ENCODE measurements at regions not wholly inside any gene's neighbourhood (a gene's known extent, or its start where the extent isn't known, plus 50 kb on each side); places are given as distances from the start of the nearest gene placed in this dataset.

- no peak for DNase-seq (ENCODE audit: low read depth, low spot score)
- WGBS (ENCODE audit: insufficient coverage, insufficient read length), result no CpG with 5 or more reads among the region's 3 CpGs
- Histone ChIP-seq H3K27ac (ENCODE audit: low read length) (no peak overlapping the region), H3K4me1 (ENCODE audit: control insufficient read depth, insufficient read depth, low read length) (no peaks in the 10 kb centered on the region), H3K4me3 (ENCODE audit: low read length) (no peak overlapping the region), H3K27me3 (ENCODE audit: control insufficient read depth, insufficient read depth, low read length) (no peaks in the 10 kb centered on the region), H3K36me3 (ENCODE audit: control insufficient read depth, insufficient read depth, low read length) (no peaks in the 10 kb centered on the region), H3K9me3 (ENCODE audit: control insufficient read depth, insufficient read depth, low read length) (no peaks in the 10 kb centered on the region)
These were observed 522.8 kb upstream of the LUZP2 start for GRCh38 chr11:23974051-23974450.

- Histone ChIP-seq H3K27me3 (ENCODE audit: control insufficient read depth, insufficient read depth, low read length) (no peaks in the 10 kb centered on the region), H3K4me1 (ENCODE audit: control insufficient read depth, insufficient read depth, low read length) (no peaks in the 10 kb centered on the region), H3K27ac (ENCODE audit: low read length) (no peak overlapping the region), H3K36me3 (ENCODE audit: control insufficient read depth, insufficient read depth, low read length) (no peaks in the 10 kb centered on the region), H3K4me3 (ENCODE audit: low read length) (no peak overlapping the region), H3K9me3 (ENCODE audit: control insufficient read depth, insufficient read depth, low read length) (no peaks in the 10 kb centered on the region)
- no peak for DNase-seq (ENCODE audit: low read depth, low spot score)
These were observed 522.3 kb upstream of the LUZP2 start for GRCh38 chr11:23974601-23975000.

GRCh38 chr11:23976426-23976825 is 520.4 kb upstream of the LUZP2 start:
- Histone ChIP-seq H3K9me3 (ENCODE audit: control insufficient read depth, insufficient read depth, low read length) (no peaks in the 10 kb centered on the region), H3K27ac (ENCODE audit: low read length) (no peak overlapping the region), H3K27me3 (ENCODE audit: control insufficient read depth, insufficient read depth, low read length) (no peaks in the 10 kb centered on the region), H3K36me3 (ENCODE audit: control insufficient read depth, insufficient read depth, low read length) (no peaks in the 10 kb centered on the region), H3K4me1 (ENCODE audit: control insufficient read depth, insufficient read depth, low read length) (no peaks in the 10 kb centered on the region), H3K4me3 (ENCODE audit: low read length) (no peak overlapping the region)
- WGBS (ENCODE audit: insufficient coverage, insufficient read length), result no CpG with 5 or more reads among the region's 1 CpG
- no peak for DNase-seq (ENCODE audit: low read depth, low spot score)

- no peaks in the 10 kb centered on the region for H3K36me3 ChIP-seq (ENCODE audit: control insufficient read depth, insufficient read depth, low read length)
- no peaks in the 10 kb centered on the region for H3K27me3 ChIP-seq (ENCODE audit: control insufficient read depth, insufficient read depth, low read length)
- no peaks in the 10 kb centered on the region for H3K9me3 ChIP-seq (ENCODE audit: control insufficient read depth, insufficient read depth, low read length)
- DNase-seq (ENCODE audit: low read depth, low spot score), result no peak
- no peaks in the 10 kb centered on the region for H3K4me1 ChIP-seq (ENCODE audit: control insufficient read depth, insufficient read depth, low read length)
- no peak overlapping the region for H3K27ac ChIP-seq (ENCODE audit: low read length)
- no peak overlapping the region for H3K4me3 ChIP-seq (ENCODE audit: low read length)
These were observed 520.0 kb upstream of the LUZP2 start for GRCh38 chr11:23976841-23977271.

GRCh38 chr11:23988381-23989006 is 508.4 kb upstream of the LUZP2 start:
- WGBS (ENCODE audit: insufficient coverage, insufficient read length), result no CpG with 5 or more reads among the region's 1 CpG
- H3K4me3 ChIP-seq (ENCODE audit: low read length), result no peak overlapping the region
- no peaks in the 10 kb centered on the region for H3K9me3 ChIP-seq (ENCODE audit: control insufficient read depth, insufficient read depth, low read length)
- no peaks in the 10 kb centered on the region for H3K36me3 ChIP-seq (ENCODE audit: control insufficient read depth, insufficient read depth, low read length)
- no peak overlapping the region for H3K27ac ChIP-seq (ENCODE audit: low read length)
- no peaks in the 10 kb centered on the region for H3K27me3 ChIP-seq (ENCODE audit: control insufficient read depth, insufficient read depth, low read length)
- H3K4me1 ChIP-seq (ENCODE audit: control insufficient read depth, insufficient read depth, low read length), result no peaks in the 10 kb centered on the region
- no peak for DNase-seq (ENCODE audit: low read depth, low spot score)

- Histone ChIP-seq H3K36me3 (ENCODE audit: control insufficient read depth, insufficient read depth, low read length) (no peaks in the 10 kb centered on the region), H3K4me1 (ENCODE audit: control insufficient read depth, insufficient read depth, low read length) (no peaks in the 10 kb centered on the region), H3K27ac (ENCODE audit: low read length) (no peak overlapping the region), H3K4me3 (ENCODE audit: low read length) (no peak overlapping the region), H3K9me3 (ENCODE audit: control insufficient read depth, insufficient read depth, low read length) (no peaks in the 10 kb centered on the region), H3K27me3 (ENCODE audit: control insufficient read depth, insufficient read depth, low read length) (no peaks in the 10 kb centered on the region)
- no peak for DNase-seq (ENCODE audit: low read depth, low spot score)
- WGBS (ENCODE audit: insufficient coverage, insufficient read length), result no CpG with 5 or more reads among the region's 2 CpGs
These were observed 506.3 kb upstream of the LUZP2 start for GRCh38 chr11:23990346-23991164.

GRCh38 chr11:23991165-23991539 is 505.7 kb upstream of the LUZP2 start:
- no peak for DNase-seq (ENCODE audit: low read depth, low spot score)
- Histone ChIP-seq H3K4me3 (ENCODE audit: low read length) (no peak overlapping the region), H3K4me1 (ENCODE audit: control insufficient read depth, insufficient read depth, low read length) (no peaks in the 10 kb centered on the region), H3K9me3 (ENCODE audit: control insufficient read depth, insufficient read depth, low read length) (no peaks in the 10 kb centered on the region), H3K36me3 (ENCODE audit: control insufficient read depth, insufficient read depth, low read length) (no peaks in the 10 kb centered on the region), H3K27ac (ENCODE audit: low read length) (no peak overlapping the region), H3K27me3 (ENCODE audit: control insufficient read depth, insufficient read depth, low read length) (no peaks in the 10 kb centered on the region)
- no CpG with 5 or more reads among the region's 2 CpGs for WGBS (ENCODE audit: insufficient coverage, insufficient read length)

- H3K27ac ChIP-seq (ENCODE audit: low read length), result no peak overlapping the region
- no peaks in the 10 kb centered on the region for H3K9me3 ChIP-seq (ENCODE audit: control insufficient read depth, insufficient read depth, low read length)
- no peaks in the 10 kb centered on the region for H3K4me1 ChIP-seq (ENCODE audit: control insufficient read depth, insufficient read depth, low read length)
- no peak overlapping the region for H3K4me3 ChIP-seq (ENCODE audit: low read length)
- DNase-seq (ENCODE audit: low read depth, low spot score), result no peak
- no peaks in the 10 kb centered on the region for H3K27me3 ChIP-seq (ENCODE audit: control insufficient read depth, insufficient read depth, low read length)
- H3K36me3 ChIP-seq (ENCODE audit: control insufficient read depth, insufficient read depth, low read length), result no peaks in the 10 kb centered on the region
These were observed 501.0 kb upstream of the LUZP2 start for GRCh38 chr11:23995891-23996290.

- Histone ChIP-seq H3K27me3 (ENCODE audit: control insufficient read depth, insufficient read depth, low read length) (no peaks in the 10 kb centered on the region), H3K4me3 (ENCODE audit: low read length) (no peak overlapping the region), H3K9me3 (ENCODE audit: control insufficient read depth, insufficient read depth, low read length) (no peaks in the 10 kb centered on the region), H3K36me3 (ENCODE audit: control insufficient read depth, insufficient read depth, low read length) (no peaks in the 10 kb centered on the region), H3K4me1 (ENCODE audit: control insufficient read depth, insufficient read depth, low read length) (no peaks in the 10 kb centered on the region), H3K27ac (ENCODE audit: low read length) (no peak overlapping the region)
- no peak for DNase-seq (ENCODE audit: low read depth, low spot score)
- no CpG with 5 or more reads among the region's 1 CpG for WGBS (ENCODE audit: insufficient coverage, insufficient read length)
These were observed 499.5 kb upstream of the LUZP2 start for GRCh38 chr11:23997356-23997755.

- no peak for DNase-seq (ENCODE audit: low read depth, low spot score)
- Histone ChIP-seq H3K27me3 (ENCODE audit: control insufficient read depth, insufficient read depth, low read length) (no peaks in the 10 kb centered on the region), H3K4me3 (ENCODE audit: low read length) (no peak overlapping the region), H3K4me1 (ENCODE audit: control insufficient read depth, insufficient read depth, low read length) (no peaks in the 10 kb centered on the region), H3K9me3 (ENCODE audit: control insufficient read depth, insufficient read depth, low read length) (no peaks in the 10 kb centered on the region), H3K27ac (ENCODE audit: low read length) (no peak overlapping the region), H3K36me3 (ENCODE audit: control insufficient read depth, insufficient read depth, low read length) (no peaks in the 10 kb centered on the region)
These were observed 491.5 kb upstream of the LUZP2 start for GRCh38 chr11:24005202-24005876.

- Histone ChIP-seq H3K27ac (ENCODE audit: low read length) (no peak overlapping the region), H3K9me3 (ENCODE audit: control insufficient read depth, insufficient read depth, low read length) (no peaks in the 10 kb centered on the region), H3K4me3 (ENCODE audit: low read length) (no peak overlapping the region), H3K36me3 (ENCODE audit: control insufficient read depth, insufficient read depth, low read length) (no peaks in the 10 kb centered on the region), H3K27me3 (ENCODE audit: control insufficient read depth, insufficient read depth, low read length) (no peaks in the 10 kb centered on the region), H3K4me1 (ENCODE audit: control insufficient read depth, insufficient read depth, low read length) (no peaks in the 10 kb centered on the region)
- DNase-seq (ENCODE audit: low read depth, low spot score), result no peak
- WGBS (ENCODE audit: insufficient coverage, insufficient read length), result no CpG with 5 or more reads among the region's 3 CpGs
These were observed 453.0 kb upstream of the LUZP2 start for GRCh38 chr11:24043842-24044241.
